ENCODE measurements at regions not wholly inside any gene's neighbourhood (a gene's known extent, or its start where the extent isn't known, plus 50 kb on each side); places are given as distances from the start of the nearest gene placed in this dataset.

- intact Hi-C loops (cut with DNase I) = no loop called here
- no peak for DNase-seq (ENCODE audit: low spot score)
Measured at GRCh38 chr11:30150425-30150824, 80.4 kb upstream of the FSHB start.

GRCh38 chr11:30153008-30153407 is 77.8 kb upstream of the FSHB start:
- DNase-seq (ENCODE audit: low spot score) = no peak
- intact Hi-C loops (cut with DNase I) = no loop called here

GRCh38 chr11:30155428-30155827 is 75.4 kb upstream of the FSHB start:
- intact Hi-C loops (cut with DNase I) = no loop called here
- DNase-seq (ENCODE audit: low spot score) = no peak

GRCh38 chr11:30159546-30159945 is 71.3 kb upstream of the FSHB start:
- no peak for DNase-seq (ENCODE audit: low spot score)
- intact Hi-C loops (cut with DNase I) = no loop called here

GRCh38 chr11:30165652-30166051 is 65.2 kb upstream of the FSHB start:
- no peak for DNase-seq (ENCODE audit: low spot score)

GRCh38 chr11:30171661-30172060 is 59.2 kb upstream of the FSHB start:
- no peak for DNase-seq (ENCODE audit: low spot score)
- intact Hi-C loops (cut with DNase I) = no loop called here

More at GRCh38 chr11:30165652-30166051, 65.2 kb upstream of the FSHB start:
- intact Hi-C loops (cut with DNase I) = no loop called here

GRCh38 chr11:30172158-30172557 is 58.7 kb upstream of the FSHB start:
- intact Hi-C loops (cut with DNase I) = no loop called here
- no peak for DNase-seq (ENCODE audit: low spot score)

GRCh38 chr11:30172883-30173311 is 57.9 kb upstream of the FSHB start:
- intact Hi-C loops (cut with DNase I) = no loop called here
- no peak for DNase-seq (ENCODE audit: low spot score)

- intact Hi-C loops (cut with DNase I) = no loop called here
- no peak for DNase-seq (ENCODE audit: low spot score)
Measured at GRCh38 chr11:30174265-30175020, 56.4 kb upstream of the FSHB start.
